VCaP (cell line): ENCODE measurements at regions not wholly inside any gene's neighbourhood (a gene's known extent, or its start where the extent isn't known, plus 50 kb on each side); places are given as distances from the start of the nearest gene placed in this dataset.

Experiments
- H3K27ac ChIP-seq: fragments of 450-650 bp; 2 replicates; pipeline ENCODE4 v1.5.1; 2017
- TF ChIP-seq, protein P1 (sequence below): fragments of 450-650 bp; conservative IDR thresholded peaks from 2 replicates; pipeline ENCODE4 v1.5.1; 2017; ENCODE audit warnings: mild to moderate bottlenecking, moderate library complexity

DNA sequence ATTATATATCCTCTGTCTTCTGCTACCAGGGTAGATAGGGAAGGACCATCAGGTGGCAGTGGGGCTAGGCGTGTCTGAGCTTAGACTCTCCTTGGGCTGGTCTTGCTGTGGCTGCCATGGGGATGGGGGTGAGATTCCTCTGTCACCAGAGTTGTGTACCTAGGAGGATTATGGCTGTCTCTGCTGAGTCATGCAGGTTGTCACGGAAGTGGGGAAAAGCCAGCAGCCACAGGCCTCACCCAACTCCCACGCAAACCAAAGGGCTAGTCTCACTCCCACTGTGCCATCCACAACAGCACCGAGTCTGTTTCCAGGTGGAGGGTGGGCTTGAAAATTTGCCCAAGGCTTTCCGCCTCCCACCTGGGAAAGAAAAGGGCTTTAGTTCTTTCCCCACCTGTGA, 476.1 kb downstream of the CYLC2 start:
- H3K27ac ChIP-seq: no peak overlapping the region

DNA sequence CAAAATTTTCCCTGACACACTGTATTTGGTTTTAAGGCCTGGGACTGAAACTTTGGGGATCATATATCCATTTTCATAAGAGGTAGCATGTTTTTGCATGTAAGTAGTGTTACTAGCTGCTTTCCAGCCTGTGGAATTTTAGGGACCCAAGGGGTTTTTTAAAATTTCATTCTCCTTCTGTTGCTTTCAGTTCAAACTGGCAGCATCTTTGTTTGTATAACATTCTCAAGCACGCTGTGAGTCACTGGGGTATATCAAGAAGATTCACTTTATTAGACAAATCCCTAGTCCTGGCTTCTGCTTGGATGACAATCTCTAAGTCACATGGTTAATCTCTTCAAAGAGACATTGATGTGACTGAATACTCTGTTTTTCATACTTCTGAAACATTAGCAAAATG, 479.0 kb downstream of the CYLC2 start:
- TF ChIP-seq, protein P1, sequence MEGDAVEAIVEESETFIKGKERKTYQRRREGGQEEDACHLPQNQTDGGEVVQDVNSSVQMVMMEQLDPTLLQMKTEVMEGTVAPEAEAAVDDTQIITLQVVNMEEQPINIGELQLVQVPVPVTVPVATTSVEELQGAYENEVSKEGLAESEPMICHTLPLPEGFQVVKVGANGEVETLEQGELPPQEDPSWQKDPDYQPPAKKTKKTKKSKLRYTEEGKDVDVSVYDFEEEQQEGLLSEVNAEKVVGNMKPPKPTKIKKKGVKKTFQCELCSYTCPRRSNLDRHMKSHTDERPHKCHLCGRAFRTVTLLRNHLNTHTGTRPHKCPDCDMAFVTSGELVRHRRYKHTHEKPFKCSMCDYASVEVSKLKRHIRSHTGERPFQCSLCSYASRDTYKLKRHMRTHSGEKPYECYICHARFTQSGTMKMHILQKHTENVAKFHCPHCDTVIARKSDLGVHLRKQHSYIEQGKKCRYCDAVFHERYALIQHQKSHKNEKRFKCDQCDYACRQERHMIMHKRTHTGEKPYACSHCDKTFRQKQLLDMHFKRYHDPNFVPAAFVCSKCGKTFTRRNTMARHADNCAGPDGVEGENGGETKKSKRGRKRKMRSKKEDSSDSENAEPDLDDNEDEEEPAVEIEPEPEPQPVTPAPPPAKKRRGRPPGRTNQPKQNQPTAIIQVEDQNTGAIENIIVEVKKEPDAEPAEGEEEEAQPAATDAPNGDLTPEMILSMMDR: no peak
- no peak overlapping the region for H3K27ac ChIP-seq

More for the DNA sequence above, 476.1 kb downstream of the CYLC2 start:
- TF ChIP-seq, protein P1: no peak

DNA sequence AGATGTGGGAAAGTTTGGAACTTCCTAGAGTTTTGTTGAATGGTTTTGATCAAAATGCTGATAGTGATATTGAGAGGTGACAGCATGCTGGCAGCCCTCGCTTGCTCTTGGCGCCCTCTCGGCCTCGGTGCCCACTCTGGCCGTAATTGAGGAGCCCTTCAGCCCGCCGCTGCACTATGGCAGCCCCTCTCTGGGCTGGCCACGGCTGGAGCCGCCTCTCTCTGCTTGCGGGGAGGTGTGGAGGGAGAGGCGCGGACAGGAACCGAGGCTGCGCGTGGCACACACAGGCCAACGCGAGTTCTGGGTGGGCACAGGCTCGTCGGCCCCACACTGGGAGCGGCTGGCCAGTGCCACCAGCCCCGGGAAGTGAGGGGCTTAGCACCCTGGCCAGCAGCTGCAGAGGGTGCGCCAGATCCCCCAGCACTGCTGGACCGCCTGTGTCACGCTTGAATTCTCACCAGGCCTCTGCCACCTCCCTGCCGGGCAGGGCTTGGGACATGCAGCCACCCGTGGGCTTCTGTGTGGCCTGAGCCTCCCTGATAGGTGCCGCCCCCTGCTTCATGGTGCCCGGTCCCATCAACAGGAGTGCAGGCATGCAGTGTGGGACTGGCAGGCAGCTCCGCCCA, 488.5 kb downstream of the CYLC2 start:
- H3K27ac ChIP-seq: no peak overlapping the region

DNA sequence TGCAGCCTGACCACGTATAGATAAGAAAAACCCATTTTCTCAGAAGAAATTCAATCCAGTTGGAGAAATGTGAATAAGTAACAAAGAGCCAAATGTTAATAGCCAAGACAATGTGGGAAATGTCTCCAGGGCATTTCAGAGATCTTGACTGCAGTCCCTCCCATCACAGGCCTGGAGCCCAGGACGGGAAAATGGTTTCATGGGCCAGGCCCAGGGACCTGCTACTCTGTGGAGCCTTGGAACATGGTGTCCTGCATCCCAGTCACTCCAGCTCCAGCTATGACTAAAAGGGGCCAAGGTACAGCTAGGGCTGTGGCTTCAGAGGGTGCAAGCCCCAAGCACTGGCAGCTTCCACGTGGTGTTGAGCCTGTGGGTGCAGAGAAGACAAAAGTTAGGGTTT, 490.0 kb downstream of the CYLC2 start:
- H3K27ac ChIP-seq: no peak overlapping the region
- TF ChIP-seq, protein P1: no peak

More for the DNA sequence above, 488.5 kb downstream of the CYLC2 start:
- TF ChIP-seq, protein P1: no peak

DNA sequence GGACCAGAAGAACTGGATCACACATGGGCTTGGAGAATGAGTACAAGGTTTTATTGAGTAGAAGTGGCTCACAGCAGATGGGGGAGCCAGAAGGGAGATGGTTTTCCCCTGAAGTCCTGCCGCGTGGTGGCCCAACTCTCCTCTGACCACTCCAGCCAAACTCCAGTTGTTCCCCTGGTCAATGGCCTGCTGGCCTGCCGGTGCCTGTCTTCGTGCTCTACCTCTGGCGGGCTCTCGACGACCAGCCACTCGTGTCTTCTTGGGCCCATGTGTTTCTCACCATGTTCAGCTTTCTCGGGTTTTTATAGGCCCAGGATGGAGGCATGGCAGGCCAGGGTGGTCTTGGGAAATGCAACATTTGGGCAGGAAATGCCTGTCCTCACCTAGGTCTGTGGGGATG, 519.6 kb downstream of the CYLC2 start:
- H3K27ac ChIP-seq: no peak overlapping the region
- TF ChIP-seq, protein P1: no peak

DNA sequence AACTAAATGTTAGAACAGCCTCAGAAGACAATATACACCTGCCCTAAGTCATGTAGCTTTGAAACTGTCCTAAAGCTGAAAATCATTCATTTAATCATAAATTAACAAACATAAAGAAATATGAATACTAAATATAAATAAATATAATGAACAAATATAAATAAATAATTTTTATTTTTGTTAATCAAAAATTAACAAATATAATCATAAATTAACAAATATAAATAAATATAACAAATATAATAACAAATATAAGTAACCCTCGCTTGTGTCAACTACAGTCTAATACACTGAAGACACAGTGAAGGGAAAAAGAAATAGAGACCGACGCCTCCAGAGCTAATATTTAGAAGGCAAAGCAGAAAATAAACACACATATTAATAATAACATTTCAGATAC, 527.3 kb downstream of the CYLC2 start:
- H3K27ac ChIP-seq: no peak overlapping the region
- TF ChIP-seq, protein P1: no peak

DNA sequence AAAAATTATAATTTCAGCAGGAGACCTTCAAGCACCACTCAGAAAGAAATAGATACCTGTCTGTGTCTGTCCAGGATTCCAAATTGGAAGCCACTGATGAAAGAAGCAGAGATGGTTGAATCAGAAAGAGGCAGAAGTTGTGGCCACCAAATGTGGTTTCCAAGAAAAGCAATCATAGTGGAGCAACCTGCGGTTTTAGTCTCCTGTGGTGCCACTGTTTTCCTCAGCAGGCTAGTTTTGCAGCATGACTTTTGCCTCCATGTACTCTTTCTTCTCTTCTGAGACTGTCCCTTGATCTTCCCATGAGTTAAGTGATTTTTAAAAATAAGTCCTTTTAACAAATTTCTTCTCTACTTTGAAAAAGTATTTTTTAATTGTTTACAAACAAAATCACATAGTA, 535.8 kb downstream of the CYLC2 start:
- TF ChIP-seq, protein P1: no peak
- no peak overlapping the region for H3K27ac ChIP-seq
